HuH-7 (cell line): ENCODE measurements at regions not wholly inside any gene's neighbourhood (a gene's known extent, or its start where the extent isn't known, plus 50 kb on each side); places are given as distances from the start of the nearest gene placed in this dataset.
"Not testable (repeated sequence)": the region's sequence is repeated elsewhere in the genome, so short reads cannot be mapped to it uniquely, and the experiment has no call there.

Experiments
- DNase-seq: peaks from one replicate; pipeline ENCODE4 v3.0.0; 2011; ENCODE audit warnings: low spot score

- no peak for DNase-seq
Measured at GRCh38 chr11:19433367-19433766, 192.6 kb upstream of the E2F8 start.

GRCh38 chr11:19432370-19433061 is 191.8 kb upstream of the E2F8 start:
- DNase-seq = no peak

GRCh38 chr11:19430754-19431398 is 190.1 kb upstream of the E2F8 start:
- DNase-seq = no peak

- no peak for DNase-seq
Measured at GRCh38 chr11:19430346-19430745, 189.6 kb upstream of the E2F8 start.

- no peak for DNase-seq
Measured at GRCh38 chr11:19429108-19429760, 188.5 kb upstream of the E2F8 start.

GRCh38 chr11:19428206-19429002 is 187.7 kb upstream of the E2F8 start:
- DNase-seq = no peak

GRCh38 chr11:19426756-19427403 is 186.1 kb upstream of the E2F8 start:
- no peak for DNase-seq

GRCh38 chr11:19426011-19426755 is 185.4 kb upstream of the E2F8 start:
- no peak for DNase-seq

GRCh38 chr11:19422276-19422675 is 181.5 kb upstream of the E2F8 start:
- DNase-seq = no peak

GRCh38 chr11:19420868-19421533 is 180.3 kb upstream of the E2F8 start:
- no peak for DNase-seq

- DNase-seq = no peak
Measured at GRCh38 chr11:19419808-19420207, 179.1 kb upstream of the E2F8 start.

- no peak for DNase-seq
Measured at GRCh38 chr11:19419021-19419750, 178.4 kb upstream of the E2F8 start.

- DNase-seq = no peak
Measured at GRCh38 chr11:19418221-19418620, 177.5 kb upstream of the E2F8 start.

- DNase-seq = not testable (repeated sequence)
Measured at GRCh38 chr11:19412070-19412469, 171.3 kb upstream of the E2F8 start.

GRCh38 chr11:19410032-19410431 is 169.3 kb upstream of the E2F8 start:
- DNase-seq = no peak

- no peak for DNase-seq
Measured at GRCh38 chr11:19409307-19409706, 168.6 kb upstream of the E2F8 start.

GRCh38 chr11:19407677-19408270 is 167.0 kb upstream of the E2F8 start:
- no peak for DNase-seq

GRCh38 chr11:19405966-19406365 is 165.2 kb upstream of the E2F8 start:
- no peak for DNase-seq

GRCh38 chr11:19404787-19405186 is 164.0 kb upstream of the E2F8 start:
- no peak for DNase-seq
